ENCODE measurements at regions not wholly inside any gene's neighbourhood (a gene's known extent, or its start where the extent isn't known, plus 50 kb on each side); places are given as distances from the start of the nearest gene placed in this dataset.
"Not testable (repeated sequence)": the region's sequence is repeated elsewhere in the genome, so short reads cannot be mapped to it uniquely, and the experiment has no call there.

DNA sequence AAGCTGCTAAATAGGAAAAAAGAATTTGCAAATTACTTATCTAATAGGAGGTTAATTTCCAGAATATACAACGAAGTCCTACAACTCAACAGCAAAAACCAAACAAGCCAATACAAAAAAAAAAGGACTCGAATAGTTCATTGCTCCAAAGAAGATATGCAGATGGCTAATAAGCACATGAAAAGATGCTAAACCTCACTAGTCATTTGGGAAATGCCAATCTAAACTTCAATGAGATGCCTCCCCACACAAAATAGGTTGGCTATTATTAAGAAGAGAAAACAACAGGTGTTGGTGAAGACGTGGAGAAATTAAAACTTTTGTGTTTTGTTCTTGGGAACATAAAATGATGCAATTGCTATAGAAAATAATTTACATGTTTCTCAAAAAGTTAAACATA lies 1634.4 kb upstream of the DDX18 start:
- no peak overlapping the region for H3K4me3 Mint-ChIP-seq
- peaks cover 4% of the 10 kb centered on the region for H3K9me3 Mint-ChIP-seq
- H3K4me1 Mint-ChIP-seq (ENCODE audit: low read depth), result no peaks in the 10 kb centered on the region
- Histone ChIP-seq H3K27ac (ENCODE audit: low read depth in 1 of 2, low read length in 2 of 2) (no peak overlapping the region), H3K4me1 (ENCODE audit: insufficient read depth, low read length) (no peaks in the 10 kb centered on the region), H3K27me3 (ENCODE audit: control insufficient read depth in 1 of 2, insufficient read depth in 2 of 2, low read length in 2 of 2) (no peaks in the 10 kb centered on the region), H3K9me3 (ENCODE audit: control insufficient read depth in 1 of 2, insufficient read depth in 1 of 2, low read length in 2 of 2) (no peaks in the 10 kb centered on the region), H3K4me3 (ENCODE audit: low read length) (no peak overlapping the region), H3K36me3 (ENCODE audit: insufficient read depth, low read length) (no peaks in the 10 kb centered on the region)
- TF ChIP-seq, protein P1, sequence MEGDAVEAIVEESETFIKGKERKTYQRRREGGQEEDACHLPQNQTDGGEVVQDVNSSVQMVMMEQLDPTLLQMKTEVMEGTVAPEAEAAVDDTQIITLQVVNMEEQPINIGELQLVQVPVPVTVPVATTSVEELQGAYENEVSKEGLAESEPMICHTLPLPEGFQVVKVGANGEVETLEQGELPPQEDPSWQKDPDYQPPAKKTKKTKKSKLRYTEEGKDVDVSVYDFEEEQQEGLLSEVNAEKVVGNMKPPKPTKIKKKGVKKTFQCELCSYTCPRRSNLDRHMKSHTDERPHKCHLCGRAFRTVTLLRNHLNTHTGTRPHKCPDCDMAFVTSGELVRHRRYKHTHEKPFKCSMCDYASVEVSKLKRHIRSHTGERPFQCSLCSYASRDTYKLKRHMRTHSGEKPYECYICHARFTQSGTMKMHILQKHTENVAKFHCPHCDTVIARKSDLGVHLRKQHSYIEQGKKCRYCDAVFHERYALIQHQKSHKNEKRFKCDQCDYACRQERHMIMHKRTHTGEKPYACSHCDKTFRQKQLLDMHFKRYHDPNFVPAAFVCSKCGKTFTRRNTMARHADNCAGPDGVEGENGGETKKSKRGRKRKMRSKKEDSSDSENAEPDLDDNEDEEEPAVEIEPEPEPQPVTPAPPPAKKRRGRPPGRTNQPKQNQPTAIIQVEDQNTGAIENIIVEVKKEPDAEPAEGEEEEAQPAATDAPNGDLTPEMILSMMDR (IDR thresholded peaks at IDR 0.05), result no peak
- H3K27me3 Mint-ChIP-seq, result no peaks in the 10 kb centered on the region
- POLR2A ChIA-PET, result no interaction called here
- ATAC-seq (ENCODE audit: poor library complexity) (no peak), DNase-seq (no peak)
- H3K36me3 Mint-ChIP-seq (ENCODE audit: low read depth), result no peaks in the 10 kb centered on the region
- intact Hi-C loops (cut with DNase I, micrococcal nuclease), result no loop called here
- CTCF ChIA-PET, result no interaction called here
- H3K27ac Mint-ChIP-seq, result no peak overlapping the region

DNA sequence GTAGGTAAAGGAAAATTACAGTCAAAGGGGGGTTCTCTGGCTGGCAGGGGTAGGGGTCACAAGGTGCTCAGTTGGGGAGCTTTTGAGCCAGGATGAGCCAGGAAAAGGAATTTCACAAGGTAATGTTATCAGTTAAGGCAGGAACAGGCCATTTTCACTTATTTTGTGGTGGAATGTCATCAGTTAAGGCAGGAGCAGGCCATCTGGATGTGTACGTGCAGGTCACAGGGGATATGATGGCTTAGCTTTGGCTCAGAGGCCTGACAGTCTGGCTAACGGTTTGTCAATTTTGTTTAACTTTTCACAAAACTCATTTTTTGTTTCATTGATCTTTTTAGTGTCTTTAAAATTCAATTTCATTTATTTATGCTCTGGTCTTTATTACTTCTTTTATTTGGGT lies 1623.8 kb upstream of the DDX18 start:
- H3K4me1 Mint-ChIP-seq (ENCODE audit: low read depth); H3K4me3 Mint-ChIP-seq; H3K36me3 ChIP-seq (ENCODE audit: insufficient read depth, low read length); H3K4me3 ChIP-seq (ENCODE audit: low read length); CTCF ChIA-PET; H3K27ac ChIP-seq (ENCODE audit: low read depth in 1 of 2, low read length in 2 of 2); ATAC-seq (ENCODE audit: poor library complexity); H3K4me1 ChIP-seq (ENCODE audit: insufficient read depth, low read length); H3K27me3 Mint-ChIP-seq; intact Hi-C loops (cut with DNase I, micrococcal nuclease); DNase-seq; H3K27ac Mint-ChIP-seq; H3K27me3 ChIP-seq (ENCODE audit: control insufficient read depth in 1 of 2, insufficient read depth in 2 of 2, low read length in 2 of 2); H3K36me3 Mint-ChIP-seq (ENCODE audit: low read depth); POLR2A ChIA-PET: not testable (repeated sequence)
- H3K9me3 ChIP-seq (ENCODE audit: control insufficient read depth in 1 of 2, insufficient read depth in 1 of 2, low read length in 2 of 2), result peaks cover 7 to 20% of the 10 kb centered on the region in 2 experiments
- peaks cover 20% of the 10 kb centered on the region for H3K9me3 Mint-ChIP-seq

DNA sequence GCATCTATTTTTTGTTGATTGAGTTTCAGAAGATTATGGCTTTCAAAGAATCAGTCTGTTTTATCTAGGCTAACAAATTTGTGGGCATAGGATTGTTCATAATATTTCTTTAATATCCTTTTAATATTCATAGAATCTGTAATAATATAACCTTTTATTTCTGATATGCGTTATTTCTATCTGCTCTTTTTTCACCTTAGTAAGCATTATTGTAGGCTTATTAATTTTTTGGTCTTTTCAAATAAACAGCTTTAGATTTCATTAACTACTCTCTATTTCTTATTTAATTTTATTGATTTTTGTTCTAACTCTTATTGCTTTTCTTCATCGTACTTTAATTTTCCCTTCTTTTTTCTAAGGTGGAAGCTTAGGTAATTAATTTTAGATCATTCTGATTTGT lies 1614.4 kb upstream of the DDX18 start:
- no peak overlapping the region for H3K4me3 ChIP-seq (ENCODE audit: low read length)
- ChIA-PET CTCF (no interaction called here), POLR2A (no interaction called here)
- H3K4me3 Mint-ChIP-seq, result no peak overlapping the region
- TF ChIP-seq, protein P1 (IDR thresholded peaks at IDR 0.05), result no peak
- H3K9me3 Mint-ChIP-seq, result peaks cover 12% of the 10 kb centered on the region
- peaks cover 3% of the 10 kb centered on the region for H3K36me3 Mint-ChIP-seq (ENCODE audit: low read depth)
- H3K27me3 Mint-ChIP-seq, result no peaks in the 10 kb centered on the region
- peaks cover 0 to 28% of the 10 kb centered on the region in 2 experiments for H3K9me3 ChIP-seq (ENCODE audit: control insufficient read depth in 1 of 2, insufficient read depth in 1 of 2, low read length in 2 of 2)
- no peak for ATAC-seq (ENCODE audit: poor library complexity)
- no peaks in the 10 kb centered on the region for H3K4me1 Mint-ChIP-seq (ENCODE audit: low read depth)
- no peaks in the 10 kb centered on the region for H3K4me1 ChIP-seq (ENCODE audit: insufficient read depth, low read length)
- intact Hi-C loops (cut with DNase I, micrococcal nuclease), result no loop called here
- H3K27ac Mint-ChIP-seq, result no peak overlapping the region
- no peak overlapping the region for H3K27ac ChIP-seq (ENCODE audit: low read depth in 1 of 2, low read length in 2 of 2)
- H3K27me3 ChIP-seq (ENCODE audit: control insufficient read depth in 1 of 2, insufficient read depth in 2 of 2, low read length in 2 of 2), result no peaks in the 10 kb centered on the region
- DNase-seq, result no peak
- no peaks in the 10 kb centered on the region for H3K36me3 ChIP-seq (ENCODE audit: insufficient read depth, low read length)

DNA sequence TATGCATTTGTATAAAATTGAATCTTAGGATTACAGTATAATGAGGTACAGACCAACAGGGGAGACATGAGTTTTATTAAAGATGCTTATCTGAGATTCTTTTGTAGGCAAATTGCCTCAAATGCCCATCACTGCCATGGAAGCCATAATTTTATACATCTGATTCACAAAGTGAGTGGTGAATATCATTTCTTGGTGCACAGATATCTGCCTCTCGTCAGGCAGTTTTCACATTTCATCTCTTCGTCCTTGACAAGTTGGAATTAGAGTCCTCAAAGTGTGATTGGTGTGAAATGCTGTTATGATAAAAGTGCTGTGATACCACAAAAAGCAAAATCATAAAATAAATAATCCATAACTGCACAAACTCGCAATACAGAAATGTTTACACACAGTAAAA lies 1602.8 kb upstream of the DDX18 start:
- Mint-ChIP-seq H3K27ac (no peak overlapping the region), H3K4me3 (no peak overlapping the region), H3K36me3 (ENCODE audit: low read depth) (no peaks in the 10 kb centered on the region), H3K9me3 (peaks cover 10% of the 10 kb centered on the region), H3K4me1 (ENCODE audit: low read depth) (no peaks in the 10 kb centered on the region), H3K27me3 (no peaks in the 10 kb centered on the region)
- ATAC-seq (ENCODE audit: poor library complexity) (no peak), DNase-seq (no peak)
- intact Hi-C loops (cut with DNase I, micrococcal nuclease), result no loop called here
- TF ChIP-seq, protein P1 (IDR thresholded peaks at IDR 0.05), result no peak
- H3K27me3 ChIP-seq (ENCODE audit: control insufficient read depth in 1 of 2, insufficient read depth in 2 of 2, low read length in 2 of 2), result no peaks in the 10 kb centered on the region
- H3K4me3 ChIP-seq (ENCODE audit: low read length), result no peak overlapping the region
- no peaks in the 10 kb centered on the region for H3K36me3 ChIP-seq (ENCODE audit: insufficient read depth, low read length)
- POLR2A ChIA-PET, result no interaction called here
- peaks cover 0 to 9% of the 10 kb centered on the region in 2 experiments for H3K9me3 ChIP-seq (ENCODE audit: control insufficient read depth in 1 of 2, insufficient read depth in 1 of 2, low read length in 2 of 2)
- CTCF ChIA-PET, result no interaction called here
- H3K27ac ChIP-seq (ENCODE audit: low read depth in 1 of 2, low read length in 2 of 2), result no peak overlapping the region
- no peaks in the 10 kb centered on the region for H3K4me1 ChIP-seq (ENCODE audit: insufficient read depth, low read length)
